Astrocyte of the spinal cord (primary cell): ENCODE measurements at regions not wholly inside any gene's neighbourhood (a gene's known extent, or its start where the extent isn't known, plus 50 kb on each side); places are given as distances from the start of the nearest gene placed in this dataset.

Experiments used
- DNase-seq: peaks from one replicate; pipeline ENCODE4 v3.0.0; 2011; ENCODE audit warnings: low read depth, low spot score
- H3K4me3 ChIP-seq: 2 replicates; pipeline ENCODE4 v1.5.1; 2011; ENCODE audit warnings: low read depth, mild to moderate bottlenecking, low read length, moderate library complexity
- CTCF ChIP-seq: IDR thresholded peaks from 2 replicates; pipeline ENCODE4 v1.5.1; 2012; ENCODE audit warnings: low read depth, mild to moderate bottlenecking, low read length, inconsistent platforms
- in situ Hi-C: cut with HindIII; loops from 2 replicates; pipeline ENCODE4 v1.10.0; 2017; ENCODE audit warnings: low sequenced_read_pairs

- in situ Hi-C loops = no loop called here
- no peak overlapping the region for H3K4me3 ChIP-seq
- no peak for TF ChIP-seq CTCF
- DNase-seq = no peak
Measured at GRCh38 chr4:127293496-127293895, 339.3 kb upstream of the INTU start.

GRCh38 chr4:127304356-127304755, 328.4 kb upstream of the INTU start:
- in situ Hi-C loops = no loop called here
- peak; percentile 88 for DNase-seq
- H3K4me3 ChIP-seq = no peak overlapping the region
- TF ChIP-seq CTCF = no peak

GRCh38 chr4:127307996-127308395, 324.8 kb upstream of the INTU start:
- peak; percentile 10 for DNase-seq
- no peak for TF ChIP-seq CTCF
- in situ Hi-C loops = no loop called here

GRCh38 chr4:127309369-127310102, 323.2 kb upstream of the INTU start:
- no peak for TF ChIP-seq CTCF
- no peak overlapping the region for H3K4me3 ChIP-seq
- DNase-seq = peak; percentile 64
- in situ Hi-C loops = no loop called here

More at GRCh38 chr4:127307996-127308395, 324.8 kb upstream of the INTU start:
- no peak overlapping the region for H3K4me3 ChIP-seq

- DNase-seq = no peak
- no peak overlapping the region for H3K4me3 ChIP-seq
- in situ Hi-C loops = no loop called here
- TF ChIP-seq CTCF = no peak
Measured at GRCh38 chr4:127311371-127311770, 321.4 kb upstream of the INTU start.

- H3K4me3 ChIP-seq = no peak overlapping the region
- in situ Hi-C loops = no loop called here
- TF ChIP-seq CTCF = no peak
- DNase-seq = no peak
Measured at GRCh38 chr4:127311924-127312323, 320.8 kb upstream of the INTU start.

GRCh38 chr4:127313767-127314166, 319.0 kb upstream of the INTU start:
- H3K4me3 ChIP-seq = no peak overlapping the region
- no peak for TF ChIP-seq CTCF
- no peak for DNase-seq
- in situ Hi-C loops = no loop called here
